Umbilical cord (tissue), 1 donor: ENCODE measurements at regions not wholly inside any gene's neighbourhood (a gene's known extent, or its start where the extent isn't known, plus 50 kb on each side); places are given as distances from the start of the nearest gene placed in this dataset.

Experiments used
- DNase-seq: peaks from one replicate; pipeline ENCODE4 v3.0.0-alpha.2; 2015; ENCODE audit warnings: low spot score

DNA sequence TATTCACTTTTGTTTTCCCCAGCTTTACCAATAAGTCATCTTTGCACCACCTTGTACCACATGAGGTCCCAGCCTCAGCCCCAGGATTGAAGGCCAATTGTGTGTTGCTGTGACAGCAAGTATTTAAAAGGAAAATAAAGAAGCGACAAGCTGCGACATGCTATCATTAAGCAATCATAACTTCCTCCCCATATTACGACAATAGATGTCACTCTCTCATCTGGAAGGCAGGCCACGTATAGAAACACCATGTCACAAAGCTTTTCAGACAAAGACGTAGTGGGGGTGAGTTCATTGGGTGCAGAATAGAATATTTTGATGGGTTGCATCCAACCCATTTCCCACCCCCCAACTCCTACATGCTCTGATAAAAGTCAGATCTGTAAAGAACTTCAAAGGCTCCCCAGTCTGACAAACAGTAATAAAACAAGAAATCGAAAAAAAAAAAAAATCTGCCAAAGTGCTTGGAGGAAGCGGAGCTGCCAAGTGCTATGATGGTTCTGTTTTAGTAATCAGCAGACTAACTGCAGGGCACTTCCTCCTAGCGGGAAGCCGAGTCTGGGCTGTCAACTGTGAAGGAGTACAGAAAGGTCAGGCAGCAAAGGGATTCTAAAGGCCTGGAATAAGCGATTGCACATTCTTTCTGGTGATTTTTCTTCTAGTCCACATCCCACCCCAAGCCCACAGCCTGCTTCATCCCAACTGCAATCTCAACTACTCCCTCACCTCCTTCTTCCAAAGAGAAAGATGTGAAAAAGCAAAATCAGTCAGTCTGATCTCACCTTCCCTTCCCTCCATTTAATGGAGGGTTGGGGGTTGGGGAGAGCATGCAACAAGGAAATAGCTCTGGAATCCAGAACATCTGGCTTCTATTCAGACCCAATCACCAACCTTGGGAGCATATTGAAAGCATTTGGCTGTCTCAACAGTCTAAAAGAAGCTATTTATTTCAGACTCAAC, 131.4 kb upstream of the UBASH3B start:
- DNase-seq: peak; percentile 82

DNA sequence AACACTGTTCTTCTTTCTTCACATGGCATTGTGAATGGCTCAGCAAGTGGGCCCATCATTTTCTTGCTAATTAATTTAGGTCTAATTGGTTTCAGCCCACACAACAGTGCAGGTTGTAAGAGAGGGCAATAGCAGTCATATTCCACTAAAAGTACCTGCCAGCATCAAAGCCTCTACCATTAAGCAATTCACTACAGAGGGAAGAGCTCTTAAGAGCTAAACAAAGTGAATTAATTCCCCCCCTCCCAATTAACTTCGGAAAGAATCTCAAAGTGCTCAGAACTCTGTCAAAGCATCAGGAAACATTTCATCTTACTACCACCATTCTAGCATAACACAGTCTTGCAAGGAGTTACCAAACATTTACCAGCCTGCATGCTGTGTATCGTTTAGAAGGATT, 133.9 kb upstream of the UBASH3B start:
- DNase-seq: no peak

DNA sequence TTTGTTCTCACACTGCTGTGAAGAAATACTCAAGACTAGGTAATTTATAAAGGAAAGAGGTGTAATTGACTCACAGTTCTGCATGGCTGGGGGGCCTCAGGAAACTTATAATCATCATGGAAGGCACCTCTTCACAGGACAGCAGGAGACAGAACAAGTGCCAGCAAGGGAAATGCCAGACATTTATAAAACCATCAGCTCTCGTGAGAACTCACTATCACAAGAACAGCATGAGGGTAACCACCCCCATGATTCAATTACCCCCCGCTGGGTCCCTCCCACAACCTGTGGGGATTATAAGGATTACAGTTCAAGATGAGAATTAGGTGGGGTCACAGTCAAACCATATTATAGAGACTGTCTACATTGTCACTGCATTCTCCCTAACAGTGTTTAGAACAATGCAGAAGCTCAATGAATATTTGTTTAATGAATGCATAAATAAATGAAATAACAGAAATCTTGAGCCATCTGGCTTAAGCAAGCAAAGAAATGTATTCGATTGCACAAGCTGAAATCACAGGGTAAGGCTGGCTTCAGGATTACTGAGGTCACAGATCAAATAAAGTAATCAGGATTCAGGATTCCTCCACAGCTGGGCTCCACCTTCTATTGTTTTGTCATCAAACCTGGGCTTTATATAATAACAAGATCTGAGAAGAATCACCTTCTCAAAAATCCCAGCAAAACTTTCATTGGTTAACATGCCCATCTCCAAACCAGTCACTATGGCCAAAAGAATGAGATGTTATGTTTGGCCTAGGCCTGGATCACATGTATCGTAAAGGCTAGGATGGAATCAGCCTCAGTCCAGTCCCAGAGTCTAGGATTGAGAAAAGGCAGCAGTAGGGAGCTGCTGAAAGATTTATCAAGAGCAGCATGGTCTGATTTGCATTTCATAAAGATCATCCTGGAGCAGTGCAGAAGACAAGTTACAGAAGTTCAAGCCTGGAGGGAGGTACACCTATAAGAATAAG, 137.8 kb upstream of the UBASH3B start:
- DNase-seq: no peak

DNA sequence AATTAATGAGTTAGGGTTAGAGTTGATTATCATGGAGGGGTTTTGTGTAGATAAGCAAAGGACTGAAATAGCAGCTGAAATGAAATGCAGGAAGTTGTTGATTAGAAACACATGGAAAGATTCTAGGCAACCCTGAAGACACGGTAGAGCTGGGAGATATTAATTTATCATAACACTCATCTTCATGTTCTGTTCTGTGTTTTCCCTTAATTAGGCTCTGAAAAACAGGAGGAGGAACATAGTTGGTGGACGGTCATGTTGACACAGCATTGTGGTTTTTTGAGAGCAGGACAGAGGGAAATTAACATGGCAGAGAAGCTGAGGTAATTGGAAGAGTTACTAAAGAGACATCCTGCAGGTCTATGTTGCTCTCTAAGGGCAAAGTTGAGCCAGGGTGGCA, 138.8 kb upstream of the UBASH3B start:
- DNase-seq: no peak

DNA sequence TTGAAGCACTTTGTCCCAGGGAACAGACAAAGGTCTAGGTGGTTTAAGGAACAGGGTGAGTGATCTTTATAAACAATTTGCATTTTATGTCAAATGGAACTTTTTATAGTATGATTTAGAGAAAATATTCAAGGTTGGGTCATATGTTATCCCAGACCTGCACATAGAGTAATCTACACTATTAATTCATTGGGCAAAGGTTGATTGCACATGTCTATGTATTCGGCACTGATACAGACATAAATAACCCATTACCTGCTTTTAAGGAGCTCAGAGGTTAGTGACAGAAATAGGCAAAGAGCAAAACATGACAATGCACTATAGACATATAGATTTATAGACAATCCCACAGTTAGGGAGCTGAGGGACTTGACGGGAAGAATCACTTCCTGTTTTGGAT, 141.5 kb upstream of the UBASH3B start:
- DNase-seq: no peak

DNA sequence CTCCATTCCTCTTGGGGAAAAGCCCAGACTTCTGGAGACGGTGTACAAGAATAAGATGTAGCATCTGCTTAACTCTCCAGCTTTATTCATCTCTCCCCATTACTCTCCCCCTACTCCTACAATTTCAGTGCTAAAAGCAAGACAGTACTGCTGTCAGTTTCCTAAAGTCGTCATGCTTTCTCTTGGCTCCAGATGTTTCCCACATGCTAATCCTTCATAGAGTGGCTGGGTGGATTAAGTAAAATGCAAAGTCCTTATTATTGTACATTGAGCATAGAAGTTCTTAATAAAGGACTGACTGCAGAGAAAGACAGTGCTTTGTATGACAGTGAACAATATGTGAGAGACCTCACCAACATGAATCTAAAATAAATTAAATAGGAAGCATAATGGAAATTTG, 142.2 kb upstream of the UBASH3B start:
- DNase-seq: no peak

DNA sequence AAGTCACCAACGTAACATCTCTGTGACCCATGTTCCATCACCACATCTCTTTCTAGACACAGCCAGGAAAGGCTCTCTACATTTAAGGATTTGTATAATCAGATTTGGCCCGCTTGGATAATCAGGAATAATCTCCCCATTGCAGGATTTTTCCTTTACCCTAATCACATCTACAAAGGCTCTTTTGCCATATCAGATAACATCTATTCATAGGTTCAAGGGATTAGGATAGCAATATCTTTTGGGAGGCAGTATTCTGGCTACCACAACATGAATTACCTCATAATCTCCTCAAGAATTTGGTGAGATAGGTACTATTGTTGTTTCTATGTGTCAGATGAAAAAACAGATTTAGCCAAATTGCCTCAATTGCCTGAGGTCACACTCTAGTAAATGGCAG, 142.8 kb upstream of the UBASH3B start:
- DNase-seq: no peak

DNA sequence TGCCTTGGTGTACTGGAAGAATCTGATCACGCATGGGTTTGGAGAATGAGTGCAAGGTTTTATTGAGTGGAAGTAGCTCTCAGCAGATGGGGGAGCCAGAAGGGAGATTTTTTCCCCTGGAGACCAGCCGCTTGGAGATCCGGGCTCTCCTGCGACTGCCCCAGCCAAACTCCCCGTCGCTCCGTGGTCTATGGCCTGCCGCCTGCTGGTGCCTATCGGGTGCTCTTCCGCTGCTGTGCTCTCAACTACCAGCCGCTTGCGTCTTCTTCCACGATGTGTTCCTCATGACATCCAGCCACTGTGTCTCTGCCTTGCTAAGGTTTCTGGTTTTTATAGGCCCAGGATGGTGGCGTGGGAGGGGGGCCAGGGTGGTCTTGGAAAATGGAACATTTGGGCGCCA, 145.6 kb upstream of the UBASH3B start:
- no peak for DNase-seq

DNA sequence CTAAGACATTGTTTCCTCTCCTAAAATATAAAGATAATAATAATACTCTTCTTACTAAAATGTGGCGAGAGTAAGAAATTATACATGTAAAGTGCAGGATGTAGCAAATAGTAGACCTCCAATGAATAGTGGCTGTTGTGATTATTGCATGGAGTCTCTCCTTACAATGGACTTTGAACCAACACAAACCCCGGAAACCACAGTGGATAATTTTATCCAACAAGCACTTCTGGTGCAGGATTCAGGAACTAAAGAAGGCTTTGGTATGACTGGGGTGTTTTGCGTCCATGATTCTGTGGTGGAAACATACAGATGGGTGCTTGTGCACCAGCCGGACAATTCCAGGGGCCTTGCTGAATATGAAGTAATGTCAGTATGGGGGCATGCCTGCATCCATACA, 146.4 kb upstream of the UBASH3B start:
- no peak for DNase-seq

DNA sequence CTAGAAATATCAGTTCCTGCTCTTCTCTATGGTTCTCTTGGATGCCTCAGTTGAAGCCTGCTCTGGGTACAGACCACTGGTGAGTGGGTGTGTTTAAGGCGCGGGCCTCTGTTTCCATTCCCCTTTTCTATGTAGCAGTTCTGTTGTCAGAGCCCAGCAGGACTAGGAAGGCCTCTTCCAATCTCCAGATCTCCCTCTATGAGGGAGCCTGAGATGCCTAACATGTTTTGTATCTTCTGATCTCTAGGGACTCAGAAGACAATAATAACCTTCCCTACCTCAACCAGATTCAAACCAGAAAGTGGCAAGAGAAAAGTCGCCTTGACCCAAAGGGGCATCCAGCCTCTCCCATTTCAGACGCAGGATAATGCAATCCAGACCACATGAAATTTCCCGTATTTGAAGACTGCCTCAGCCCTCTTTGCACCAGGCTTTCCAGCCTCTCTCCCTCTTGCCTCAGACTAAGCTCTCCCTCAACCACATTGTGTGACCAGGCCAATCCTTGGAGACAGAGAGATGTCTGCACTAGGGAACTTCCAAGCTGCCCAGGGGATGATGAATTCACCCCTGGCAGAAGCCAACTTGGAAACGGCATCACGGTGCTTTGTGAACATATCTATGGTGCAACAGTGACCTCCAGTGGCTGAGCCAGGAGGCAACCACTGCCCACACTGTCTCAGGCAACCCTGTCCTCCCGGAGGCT, 150.1 kb upstream of the UBASH3B start:
- DNase-seq: peak; percentile 91

DNA sequence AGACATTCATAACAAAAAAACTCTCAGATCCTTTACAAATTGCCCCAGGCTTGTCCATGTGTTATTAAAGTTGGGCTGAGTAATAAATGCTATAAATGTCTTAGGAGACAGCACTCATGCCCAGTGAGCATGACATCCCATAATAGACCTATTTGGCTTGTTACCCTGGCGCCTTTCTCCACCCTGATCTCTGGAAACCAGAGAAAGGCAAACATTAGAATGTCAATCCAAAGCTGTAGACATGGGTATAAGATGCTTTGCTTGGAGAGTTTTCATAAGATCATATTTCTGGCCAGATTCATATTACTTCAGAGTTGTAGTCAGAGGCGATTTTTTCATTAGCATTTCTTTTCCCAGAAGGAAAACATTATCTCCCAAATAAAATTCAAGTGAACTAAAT, 161.3 kb upstream of the UBASH3B start:
- no peak for DNase-seq

DNA sequence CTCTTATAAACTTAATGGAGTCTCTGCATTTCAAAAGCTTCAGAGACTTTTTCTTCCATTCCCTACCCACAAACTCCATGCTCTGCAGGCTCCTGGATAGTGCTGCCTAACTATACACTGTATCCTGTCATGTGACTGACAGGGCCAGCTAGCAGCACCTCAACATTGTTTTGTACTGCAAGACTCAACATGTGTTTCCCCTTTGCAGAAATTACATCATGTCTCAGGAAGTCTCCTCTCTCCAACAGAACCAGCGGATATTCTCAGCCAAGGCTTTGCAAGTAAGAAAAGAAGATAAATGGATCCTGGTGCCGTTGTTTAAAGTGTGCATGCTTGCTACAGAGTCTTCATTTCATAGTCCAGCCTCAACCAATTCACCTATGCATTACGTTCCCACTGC, 164.0 kb upstream of the UBASH3B start:
- DNase-seq: peak; percentile 86

DNA sequence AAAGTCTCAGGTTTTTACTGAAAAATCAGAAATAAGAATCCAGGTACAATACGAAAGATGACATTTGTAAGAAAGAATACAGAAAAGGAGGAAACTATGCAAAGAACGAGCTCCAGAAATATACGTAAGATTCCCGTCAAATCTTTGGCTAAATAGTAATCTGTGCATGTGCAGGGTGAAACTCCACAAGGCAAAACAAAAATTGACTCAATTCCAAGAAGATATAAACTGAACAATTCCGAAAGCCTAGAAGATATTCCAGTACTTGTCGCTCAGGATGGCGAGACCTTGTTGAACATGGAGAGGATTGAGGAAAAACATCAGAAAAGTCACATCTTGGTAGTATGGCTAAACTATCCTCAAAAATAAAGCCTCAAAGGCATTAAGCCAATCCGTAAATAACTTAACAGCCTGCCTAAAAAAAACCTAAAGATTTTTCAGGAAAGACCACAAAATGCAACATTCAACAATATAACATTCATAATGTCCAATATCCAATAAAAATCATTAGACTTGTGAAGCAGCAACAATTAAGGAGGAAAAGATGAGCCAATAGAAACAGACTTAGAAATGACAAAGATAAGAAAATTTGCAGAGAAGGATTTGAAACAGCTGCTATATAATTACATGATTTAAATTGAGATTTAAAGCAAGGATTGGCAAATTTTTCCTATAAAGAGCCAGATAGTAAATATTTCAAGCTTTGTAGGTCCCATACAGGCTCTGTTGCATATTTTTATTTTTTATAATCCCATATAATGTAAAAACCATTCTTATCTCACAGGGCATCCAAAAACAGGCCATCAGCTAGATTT, 166.4 kb upstream of the UBASH3B start:
- DNase-seq: peak; percentile 47

DNA sequence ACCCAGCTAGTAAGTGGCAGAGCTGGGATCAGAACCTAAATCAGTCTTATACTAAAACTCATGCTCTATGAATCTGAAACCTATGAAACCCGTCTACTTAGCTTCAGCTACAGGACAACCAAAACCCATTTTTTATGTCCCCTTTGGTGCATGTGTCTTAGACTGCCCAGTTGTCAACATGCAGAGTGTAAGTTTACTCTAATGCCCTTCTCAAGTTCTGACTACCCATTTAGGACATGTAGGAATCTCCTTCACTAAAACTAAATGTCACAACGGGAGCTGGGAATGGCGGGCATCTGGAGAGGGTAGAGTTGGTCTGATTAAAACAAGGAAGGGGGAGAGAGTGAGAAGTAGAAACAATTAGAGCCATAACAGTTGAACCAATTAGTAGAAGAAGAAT, 167.9 kb upstream of the UBASH3B start:
- no peak for DNase-seq

DNA sequence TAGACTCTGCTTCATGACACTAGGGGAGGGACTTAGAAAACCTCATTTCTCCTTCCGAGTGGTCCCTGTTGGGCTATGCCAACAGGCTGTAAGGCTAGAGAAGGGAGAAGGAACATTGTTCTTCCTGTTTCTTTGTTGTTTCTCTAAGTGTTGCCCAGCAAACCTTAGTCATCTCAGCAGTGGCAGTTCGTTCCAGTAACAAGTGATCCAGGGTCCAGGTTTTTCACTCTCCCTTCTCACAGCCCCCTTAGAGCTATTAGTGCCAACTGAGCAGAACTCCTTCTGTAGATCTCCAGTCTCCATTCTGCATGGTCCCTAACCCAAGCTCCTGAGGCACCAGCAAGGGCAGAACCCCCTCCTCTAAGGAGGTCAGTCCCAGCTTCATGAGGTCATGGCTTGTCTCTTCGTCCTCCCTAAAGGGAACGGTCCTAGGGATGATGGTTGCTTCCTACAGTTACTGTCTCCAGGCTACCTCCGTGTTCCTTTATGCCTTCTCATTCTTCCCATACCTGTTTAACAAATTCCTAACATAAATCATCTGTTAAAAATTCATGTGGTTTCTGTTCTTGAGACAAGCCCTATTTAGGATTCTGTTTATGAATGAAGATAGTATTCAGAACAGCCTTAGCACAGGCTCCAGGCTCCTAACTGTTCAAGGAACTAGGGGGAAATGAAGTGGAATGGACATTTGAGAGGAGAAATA, 168.6 kb upstream of the UBASH3B start:
- no peak for DNase-seq

DNA sequence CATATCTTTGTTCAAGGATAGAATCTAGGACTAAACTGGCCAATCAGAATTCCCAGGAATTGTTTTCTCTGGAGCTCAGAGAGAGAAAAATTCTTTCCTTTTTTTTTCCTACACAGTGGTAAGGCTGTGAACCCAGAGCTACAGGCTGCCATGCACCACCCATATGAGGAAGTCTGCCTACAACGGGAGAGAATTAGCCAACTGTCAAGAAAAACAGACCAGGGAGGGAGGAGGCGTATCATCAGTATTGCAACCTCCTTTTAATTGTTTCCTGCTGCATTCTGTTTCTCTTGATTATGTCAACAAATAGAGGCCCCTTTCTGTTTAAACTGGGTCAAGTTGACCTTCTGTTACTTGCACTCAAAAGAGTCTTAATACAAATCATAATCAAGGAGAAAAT, 176.5 kb upstream of the UBASH3B start:
- no peak for DNase-seq

DNA sequence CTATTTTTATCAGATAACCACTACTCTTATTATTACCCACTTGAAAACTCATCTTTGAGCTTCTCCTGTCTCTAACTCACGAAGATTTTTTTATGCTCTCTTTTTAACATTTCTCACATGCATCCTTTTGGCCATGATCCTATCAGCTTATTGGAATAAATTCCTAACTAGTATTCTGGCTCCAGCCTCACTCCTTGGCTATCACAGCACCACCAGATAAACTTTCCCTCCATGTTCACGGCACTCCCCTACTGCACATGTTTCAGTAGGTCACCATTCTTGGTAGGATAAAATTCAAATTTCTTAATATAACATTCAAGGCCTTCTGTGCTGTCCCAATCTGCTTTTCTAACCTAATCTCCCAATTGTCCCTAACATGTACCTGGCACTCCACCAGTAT, 186.6 kb upstream of the UBASH3B start:
- DNase-seq: peak; percentile 27

DNA sequence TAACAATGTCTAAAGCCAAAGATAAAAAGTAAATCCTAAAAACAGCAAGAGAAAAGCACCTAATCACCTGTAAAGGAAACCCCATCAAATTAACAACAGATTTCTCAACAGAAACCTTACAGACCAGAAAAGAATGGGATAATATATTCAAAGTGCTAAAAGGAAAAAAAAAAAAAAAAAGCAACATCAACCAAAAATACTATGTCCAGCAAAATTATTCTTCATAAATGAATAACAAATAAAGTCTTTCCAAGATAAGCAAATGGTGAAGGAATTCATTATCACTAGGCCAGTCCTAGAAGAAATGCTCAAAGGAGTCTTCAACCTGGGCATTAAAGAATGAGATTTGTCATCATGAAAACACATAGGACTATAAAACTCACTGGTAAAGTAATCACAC, 192.0 kb upstream of the UBASH3B start:
- DNase-seq: no peak

DNA sequence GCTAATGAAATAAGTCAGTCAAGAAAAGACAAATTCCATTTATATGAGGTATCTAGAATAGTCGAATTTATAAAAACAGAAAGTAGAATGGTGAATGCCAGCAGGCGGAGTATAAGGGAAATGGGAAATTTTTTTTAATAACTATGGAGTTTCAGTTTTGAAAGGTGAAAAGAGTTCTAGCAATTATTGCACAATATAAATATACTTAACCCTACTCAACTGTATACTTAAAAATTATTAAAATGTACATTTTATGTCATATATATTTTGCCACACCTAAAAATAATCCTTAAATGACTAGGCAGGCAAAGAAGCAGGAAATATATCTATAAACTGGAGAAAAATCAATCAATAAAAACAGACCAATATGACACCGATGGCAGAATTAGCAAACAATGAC, 196.5 kb upstream of the UBASH3B start:
- DNase-seq: no peak

DNA sequence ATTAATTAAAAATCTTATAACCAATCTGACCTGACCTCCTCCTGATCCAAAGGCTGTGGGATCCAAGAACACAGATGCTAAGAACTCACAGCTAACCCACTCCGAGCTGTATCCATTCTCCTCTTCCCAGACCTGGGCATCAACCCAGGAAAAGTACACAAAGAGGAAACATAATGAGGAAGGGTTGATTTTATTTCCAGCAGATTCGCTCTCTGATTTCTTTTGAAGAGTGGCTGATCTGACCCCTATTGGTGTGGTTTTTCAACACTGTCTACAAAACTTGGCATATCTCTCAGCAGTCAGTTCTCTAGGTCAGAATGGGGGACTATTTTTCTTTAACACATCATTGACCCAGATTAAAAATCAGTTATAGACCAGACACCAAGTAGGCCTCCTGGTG, 201.9 kb upstream of the UBASH3B start:
- no peak for DNase-seq
